ENCODE measurements at regions not wholly inside any gene's neighbourhood (a gene's known extent, or its start where the extent isn't known, plus 50 kb on each side); places are given as distances from the start of the nearest gene placed in this dataset.

GRCh38 chr7:3196629-3197400 lies 104.2 kb upstream of the SDK1 start:
- DNase-seq, result no peak

- no peak for DNase-seq
These were observed 103.4 kb upstream of the SDK1 start for GRCh38 chr7:3197567-3198213.

GRCh38 chr7:3198316-3198715 lies 102.7 kb upstream of the SDK1 start:
- no peak for DNase-seq

- DNase-seq, result peak; percentile 64
These were observed 100.5 kb upstream of the SDK1 start for GRCh38 chr7:3200504-3200903.

- no peak for DNase-seq
These were observed 99.7 kb upstream of the SDK1 start for GRCh38 chr7:3201306-3201705.

- no peak for DNase-seq
These were observed 98.9 kb upstream of the SDK1 start for GRCh38 chr7:3201937-3202710.

- no peak for DNase-seq
These were observed 96.5 kb upstream of the SDK1 start for GRCh38 chr7:3204526-3204925.

GRCh38 chr7:3206101-3206500 lies 95.0 kb upstream of the SDK1 start:
- DNase-seq, result no peak

- peak; percentile 78 for DNase-seq
These were observed 94.3 kb upstream of the SDK1 start for GRCh38 chr7:3206771-3207191.

- DNase-seq, result peak; percentile 13
These were observed 93.6 kb upstream of the SDK1 start for GRCh38 chr7:3207387-3207902.

GRCh38 chr7:3210531-3210930 lies 90.5 kb upstream of the SDK1 start:
- peak; percentile 10 for DNase-seq

- no peak for DNase-seq
These were observed 87.0 kb upstream of the SDK1 start for GRCh38 chr7:3214090-3214413.

GRCh38 chr7:3215624-3216585 lies 85.1 kb upstream of the SDK1 start:
- no peak for DNase-seq

GRCh38 chr7:3217166-3217565 lies 83.9 kb upstream of the SDK1 start:
- no peak for DNase-seq

- DNase-seq, result peak; percentile 14
These were observed 82.4 kb upstream of the SDK1 start for GRCh38 chr7:3218411-3219225.

- peak; percentile 31 for DNase-seq
These were observed 71.1 kb upstream of the SDK1 start for GRCh38 chr7:3229904-3230470.

- no peak for DNase-seq
These were observed 70.1 kb upstream of the SDK1 start for GRCh38 chr7:3230908-3231307.

- DNase-seq, result peak; percentile 24
These were observed 68.8 kb upstream of the SDK1 start for GRCh38 chr7:3232228-3232627.

GRCh38 chr7:3233301-3233700 lies 67.8 kb upstream of the SDK1 start:
- DNase-seq, result no peak

- no peak for DNase-seq
These were observed 67.0 kb upstream of the SDK1 start for GRCh38 chr7:3234051-3234450.

GRCh38 chr7:3234851-3235250 lies 66.2 kb upstream of the SDK1 start:
- DNase-seq, result no peak
